Vagina (tissue), 2 donors: ENCODE measurements at regions not wholly inside any gene's neighbourhood (a gene's known extent, or its start where the extent isn't known, plus 50 kb on each side); places are given as distances from the start of the nearest gene placed in this dataset.

ENCODE experiments used
- POLR2AphosphoS5 ChIP-seq, 2 donors: sonication (generic); formaldehyde crosslinking; IDR thresholded peaks; one replicate each; pipeline ENCODE4 v1.9.0; 2017; ENCODE audit warnings: antibody characterized with exemption in 2 of 2, mild to moderate bottlenecking in 2 of 2, low read depth in 1 of 2; ENCODE audit not compliant: insufficient read depth in 1 of 2
- TF ChIP-seq, protein P1 (sequence below), 3 experiments: fragments of 450-650 bp in 2 of 3; fragments of 200-600 bp in 1 of 3; sonication (generic) in 1 of 3; IDR thresholded peaks; one replicate each; pipeline ENCODE4 v1.5.1; 2017 to 2019; ENCODE audit warnings: antibody characterized with exemption in 3 of 3, mild to moderate bottlenecking in 2 of 3, moderate library complexity in 2 of 3

DNA sequence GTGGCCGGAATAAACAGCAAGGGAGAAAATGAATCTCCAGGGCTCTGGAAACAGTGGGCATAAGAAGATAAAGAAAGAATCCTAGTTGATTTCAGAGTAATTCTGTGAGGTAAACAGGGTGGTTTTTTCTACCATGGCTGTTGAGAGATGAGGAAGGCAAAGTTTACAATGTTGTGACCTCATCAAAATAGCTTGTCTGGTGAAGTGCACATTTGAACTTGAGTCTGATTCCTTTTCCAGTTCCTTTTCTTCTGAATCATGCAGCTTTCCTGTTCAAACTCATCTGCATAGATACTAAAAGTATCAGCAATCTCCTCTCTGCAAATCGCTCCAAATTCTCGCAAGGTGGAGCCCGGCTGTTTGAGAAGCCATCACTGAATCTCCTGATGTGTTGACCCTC, 161.7 kb downstream of the PLPP3 start:
- TF ChIP-seq, protein P1, sequence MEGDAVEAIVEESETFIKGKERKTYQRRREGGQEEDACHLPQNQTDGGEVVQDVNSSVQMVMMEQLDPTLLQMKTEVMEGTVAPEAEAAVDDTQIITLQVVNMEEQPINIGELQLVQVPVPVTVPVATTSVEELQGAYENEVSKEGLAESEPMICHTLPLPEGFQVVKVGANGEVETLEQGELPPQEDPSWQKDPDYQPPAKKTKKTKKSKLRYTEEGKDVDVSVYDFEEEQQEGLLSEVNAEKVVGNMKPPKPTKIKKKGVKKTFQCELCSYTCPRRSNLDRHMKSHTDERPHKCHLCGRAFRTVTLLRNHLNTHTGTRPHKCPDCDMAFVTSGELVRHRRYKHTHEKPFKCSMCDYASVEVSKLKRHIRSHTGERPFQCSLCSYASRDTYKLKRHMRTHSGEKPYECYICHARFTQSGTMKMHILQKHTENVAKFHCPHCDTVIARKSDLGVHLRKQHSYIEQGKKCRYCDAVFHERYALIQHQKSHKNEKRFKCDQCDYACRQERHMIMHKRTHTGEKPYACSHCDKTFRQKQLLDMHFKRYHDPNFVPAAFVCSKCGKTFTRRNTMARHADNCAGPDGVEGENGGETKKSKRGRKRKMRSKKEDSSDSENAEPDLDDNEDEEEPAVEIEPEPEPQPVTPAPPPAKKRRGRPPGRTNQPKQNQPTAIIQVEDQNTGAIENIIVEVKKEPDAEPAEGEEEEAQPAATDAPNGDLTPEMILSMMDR (IDR thresholded peaks at IDR 0.05) = no peak
- TF ChIP-seq POLR2AphosphoS5 (IDR thresholded peaks at IDR 0.05; ENCODE audit: insufficient read depth in 1 of 2, low read depth in 1 of 2) = no peak
